H1 (cell line): ENCODE measurements at regions not wholly inside any gene's neighbourhood (a gene's known extent, or its start where the extent isn't known, plus 50 kb on each side); places are given as distances from the start of the nearest gene placed in this dataset.

ENCODE experiments used
- BRCA1 ChIP-seq: IDR thresholded peaks from 2 replicates; pipeline ENCODE4 v1.6.1; 2012; ENCODE audit warnings: low read depth, low read length, improper control_type of control experiment
- NRF1 ChIP-seq: IDR thresholded peaks from 2 replicates; pipeline ENCODE4 v1.6.1; 2011; ENCODE audit warnings: mild to moderate bottlenecking, low read depth, low read length, improper control_type of control experiment
- POLR2AphosphoS5 ChIP-seq: IDR thresholded peaks from 2 replicates; pipeline ENCODE4 v1.6.1; 2011; ENCODE audit warnings: low read depth, low read length
- TF ChIP-seq, protein P1 (sequence below): fragments of 300-600 bp; sonication (generic); IDR thresholded peaks from 2 replicates; pipeline ENCODE4 v1.7.1; 2012; ENCODE audit warnings: low read length, moderate library complexity, mild to moderate bottlenecking, inconsistent platforms; ENCODE audit not compliant: insufficient replicate concordance

DNA sequence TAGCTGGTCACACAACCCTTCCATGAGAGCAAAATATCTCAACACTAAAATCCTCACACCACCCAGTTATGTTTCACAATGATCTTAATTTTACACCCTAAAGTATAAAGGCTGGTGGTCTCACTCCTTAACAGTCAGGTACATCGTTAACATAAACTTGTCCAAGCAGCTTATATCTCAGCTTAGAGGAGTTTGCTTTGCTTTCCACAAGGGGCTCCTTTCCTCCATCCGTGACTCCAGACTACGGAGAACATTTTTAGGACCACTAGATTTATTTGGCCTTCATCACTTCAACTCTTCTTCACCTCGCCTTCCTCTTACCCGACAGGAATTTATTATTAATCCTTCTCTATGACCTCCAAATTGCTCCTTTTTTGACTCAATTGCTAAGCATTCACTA, 1014.1 kb upstream of the NUDT12 start (continued):
- TF ChIP-seq, protein P1, sequence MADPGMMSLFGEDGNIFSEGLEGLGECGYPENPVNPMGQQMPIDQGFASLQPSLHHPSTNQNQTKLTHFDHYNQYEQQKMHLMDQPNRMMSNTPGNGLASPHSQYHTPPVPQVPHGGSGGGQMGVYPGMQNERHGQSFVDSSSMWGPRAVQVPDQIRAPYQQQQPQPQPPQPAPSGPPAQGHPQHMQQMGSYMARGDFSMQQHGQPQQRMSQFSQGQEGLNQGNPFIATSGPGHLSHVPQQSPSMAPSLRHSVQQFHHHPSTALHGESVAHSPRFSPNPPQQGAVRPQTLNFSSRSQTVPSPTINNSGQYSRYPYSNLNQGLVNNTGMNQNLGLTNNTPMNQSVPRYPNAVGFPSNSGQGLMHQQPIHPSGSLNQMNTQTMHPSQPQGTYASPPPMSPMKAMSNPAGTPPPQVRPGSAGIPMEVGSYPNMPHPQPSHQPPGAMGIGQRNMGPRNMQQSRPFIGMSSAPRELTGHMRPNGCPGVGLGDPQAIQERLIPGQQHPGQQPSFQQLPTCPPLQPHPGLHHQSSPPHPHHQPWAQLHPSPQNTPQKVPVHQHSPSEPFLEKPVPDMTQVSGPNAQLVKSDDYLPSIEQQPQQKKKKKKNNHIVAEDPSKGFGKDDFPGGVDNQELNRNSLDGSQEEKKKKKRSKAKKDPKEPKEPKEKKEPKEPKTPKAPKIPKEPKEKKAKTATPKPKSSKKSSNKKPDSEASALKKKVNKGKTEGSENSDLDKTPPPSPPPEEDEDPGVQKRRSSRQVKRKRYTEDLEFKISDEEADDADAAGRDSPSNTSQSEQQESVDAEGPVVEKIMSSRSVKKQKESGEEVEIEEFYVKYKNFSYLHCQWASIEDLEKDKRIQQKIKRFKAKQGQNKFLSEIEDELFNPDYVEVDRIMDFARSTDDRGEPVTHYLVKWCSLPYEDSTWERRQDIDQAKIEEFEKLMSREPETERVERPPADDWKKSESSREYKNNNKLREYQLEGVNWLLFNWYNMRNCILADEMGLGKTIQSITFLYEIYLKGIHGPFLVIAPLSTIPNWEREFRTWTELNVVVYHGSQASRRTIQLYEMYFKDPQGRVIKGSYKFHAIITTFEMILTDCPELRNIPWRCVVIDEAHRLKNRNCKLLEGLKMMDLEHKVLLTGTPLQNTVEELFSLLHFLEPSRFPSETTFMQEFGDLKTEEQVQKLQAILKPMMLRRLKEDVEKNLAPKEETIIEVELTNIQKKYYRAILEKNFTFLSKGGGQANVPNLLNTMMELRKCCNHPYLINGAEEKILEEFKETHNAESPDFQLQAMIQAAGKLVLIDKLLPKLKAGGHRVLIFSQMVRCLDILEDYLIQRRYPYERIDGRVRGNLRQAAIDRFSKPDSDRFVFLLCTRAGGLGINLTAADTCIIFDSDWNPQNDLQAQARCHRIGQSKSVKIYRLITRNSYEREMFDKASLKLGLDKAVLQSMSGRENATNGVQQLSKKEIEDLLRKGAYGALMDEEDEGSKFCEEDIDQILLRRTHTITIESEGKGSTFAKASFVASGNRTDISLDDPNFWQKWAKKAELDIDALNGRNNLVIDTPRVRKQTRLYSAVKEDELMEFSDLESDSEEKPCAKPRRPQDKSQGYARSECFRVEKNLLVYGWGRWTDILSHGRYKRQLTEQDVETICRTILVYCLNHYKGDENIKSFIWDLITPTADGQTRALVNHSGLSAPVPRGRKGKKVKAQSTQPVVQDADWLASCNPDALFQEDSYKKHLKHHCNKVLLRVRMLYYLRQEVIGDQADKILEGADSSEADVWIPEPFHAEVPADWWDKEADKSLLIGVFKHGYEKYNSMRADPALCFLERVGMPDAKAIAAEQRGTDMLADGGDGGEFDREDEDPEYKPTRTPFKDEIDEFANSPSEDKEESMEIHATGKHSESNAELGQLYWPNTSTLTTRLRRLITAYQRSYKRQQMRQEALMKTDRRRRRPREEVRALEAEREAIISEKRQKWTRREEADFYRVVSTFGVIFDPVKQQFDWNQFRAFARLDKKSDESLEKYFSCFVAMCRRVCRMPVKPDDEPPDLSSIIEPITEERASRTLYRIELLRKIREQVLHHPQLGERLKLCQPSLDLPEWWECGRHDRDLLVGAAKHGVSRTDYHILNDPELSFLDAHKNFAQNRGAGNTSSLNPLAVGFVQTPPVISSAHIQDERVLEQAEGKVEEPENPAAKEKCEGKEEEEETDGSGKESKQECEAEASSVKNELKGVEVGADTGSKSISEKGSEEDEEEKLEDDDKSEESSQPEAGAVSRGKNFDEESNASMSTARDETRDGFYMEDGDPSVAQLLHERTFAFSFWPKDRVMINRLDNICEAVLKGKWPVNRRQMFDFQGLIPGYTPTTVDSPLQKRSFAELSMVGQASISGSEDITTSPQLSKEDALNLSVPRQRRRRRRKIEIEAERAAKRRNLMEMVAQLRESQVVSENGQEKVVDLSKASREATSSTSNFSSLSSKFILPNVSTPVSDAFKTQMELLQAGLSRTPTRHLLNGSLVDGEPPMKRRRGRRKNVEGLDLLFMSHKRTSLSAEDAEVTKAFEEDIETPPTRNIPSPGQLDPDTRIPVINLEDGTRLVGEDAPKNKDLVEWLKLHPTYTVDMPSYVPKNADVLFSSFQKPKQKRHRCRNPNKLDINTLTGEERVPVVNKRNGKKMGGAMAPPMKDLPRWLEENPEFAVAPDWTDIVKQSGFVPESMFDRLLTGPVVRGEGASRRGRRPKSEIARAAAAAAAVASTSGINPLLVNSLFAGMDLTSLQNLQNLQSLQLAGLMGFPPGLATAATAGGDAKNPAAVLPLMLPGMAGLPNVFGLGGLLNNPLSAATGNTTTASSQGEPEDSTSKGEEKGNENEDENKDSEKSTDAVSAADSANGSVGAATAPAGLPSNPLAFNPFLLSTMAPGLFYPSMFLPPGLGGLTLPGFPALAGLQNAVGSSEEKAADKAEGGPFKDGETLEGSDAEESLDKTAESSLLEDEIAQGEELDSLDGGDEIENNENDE = no peak
- TF ChIP-seq NRF1 (no peak), POLR2AphosphoS5 (no peak), BRCA1 (no peak)
